22Rv1 (cell line): ENCODE measurements at regions not wholly inside any gene's neighbourhood (a gene's known extent, or its start where the extent isn't known, plus 50 kb on each side); places are given as distances from the start of the nearest gene placed in this dataset.

Experiments
- H3K27ac ChIP-seq: fragments of 450-650 bp; 2 replicates; pipeline ENCODE4 v1.5.1; 2017
- ZFX ChIP-seq: fragments of 450-650 bp; IDR thresholded peaks from 2 replicates; pipeline ENCODE4 v1.6.1; 2017; ENCODE audit warnings: antibody characterized with exemption, borderline replicate concordance
- TF ChIP-seq, protein P1 (sequence below): fragments of 450-650 bp; IDR thresholded peaks from 2 replicates; pipeline ENCODE4 v1.5.1; 2017; ENCODE audit warnings: mild to moderate bottlenecking

DNA sequence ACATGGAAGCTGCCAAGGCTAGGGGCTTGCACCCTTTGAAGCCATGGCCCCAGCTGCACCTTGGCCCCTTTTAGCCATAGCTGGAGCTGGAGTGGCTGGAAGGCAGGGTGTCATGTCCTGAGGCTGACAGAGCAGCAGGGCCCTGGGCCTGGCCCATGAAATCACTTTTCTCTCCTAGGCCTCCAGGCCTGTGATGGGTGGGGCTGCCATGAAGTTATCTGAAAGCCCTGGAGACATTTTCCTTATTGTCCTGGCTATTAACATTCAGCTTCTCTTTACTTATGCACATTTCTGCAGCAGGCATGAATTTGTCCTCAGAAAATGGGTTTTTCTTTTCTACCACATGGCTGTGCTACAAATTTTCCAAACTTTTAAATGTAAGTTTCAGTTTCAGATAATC, 106.9 kb upstream of the ELMO1 start:
- no peak overlapping the region for H3K27ac ChIP-seq
- TF ChIP-seq ZFX: no peak
- TF ChIP-seq, protein P1, sequence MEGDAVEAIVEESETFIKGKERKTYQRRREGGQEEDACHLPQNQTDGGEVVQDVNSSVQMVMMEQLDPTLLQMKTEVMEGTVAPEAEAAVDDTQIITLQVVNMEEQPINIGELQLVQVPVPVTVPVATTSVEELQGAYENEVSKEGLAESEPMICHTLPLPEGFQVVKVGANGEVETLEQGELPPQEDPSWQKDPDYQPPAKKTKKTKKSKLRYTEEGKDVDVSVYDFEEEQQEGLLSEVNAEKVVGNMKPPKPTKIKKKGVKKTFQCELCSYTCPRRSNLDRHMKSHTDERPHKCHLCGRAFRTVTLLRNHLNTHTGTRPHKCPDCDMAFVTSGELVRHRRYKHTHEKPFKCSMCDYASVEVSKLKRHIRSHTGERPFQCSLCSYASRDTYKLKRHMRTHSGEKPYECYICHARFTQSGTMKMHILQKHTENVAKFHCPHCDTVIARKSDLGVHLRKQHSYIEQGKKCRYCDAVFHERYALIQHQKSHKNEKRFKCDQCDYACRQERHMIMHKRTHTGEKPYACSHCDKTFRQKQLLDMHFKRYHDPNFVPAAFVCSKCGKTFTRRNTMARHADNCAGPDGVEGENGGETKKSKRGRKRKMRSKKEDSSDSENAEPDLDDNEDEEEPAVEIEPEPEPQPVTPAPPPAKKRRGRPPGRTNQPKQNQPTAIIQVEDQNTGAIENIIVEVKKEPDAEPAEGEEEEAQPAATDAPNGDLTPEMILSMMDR: no peak

DNA sequence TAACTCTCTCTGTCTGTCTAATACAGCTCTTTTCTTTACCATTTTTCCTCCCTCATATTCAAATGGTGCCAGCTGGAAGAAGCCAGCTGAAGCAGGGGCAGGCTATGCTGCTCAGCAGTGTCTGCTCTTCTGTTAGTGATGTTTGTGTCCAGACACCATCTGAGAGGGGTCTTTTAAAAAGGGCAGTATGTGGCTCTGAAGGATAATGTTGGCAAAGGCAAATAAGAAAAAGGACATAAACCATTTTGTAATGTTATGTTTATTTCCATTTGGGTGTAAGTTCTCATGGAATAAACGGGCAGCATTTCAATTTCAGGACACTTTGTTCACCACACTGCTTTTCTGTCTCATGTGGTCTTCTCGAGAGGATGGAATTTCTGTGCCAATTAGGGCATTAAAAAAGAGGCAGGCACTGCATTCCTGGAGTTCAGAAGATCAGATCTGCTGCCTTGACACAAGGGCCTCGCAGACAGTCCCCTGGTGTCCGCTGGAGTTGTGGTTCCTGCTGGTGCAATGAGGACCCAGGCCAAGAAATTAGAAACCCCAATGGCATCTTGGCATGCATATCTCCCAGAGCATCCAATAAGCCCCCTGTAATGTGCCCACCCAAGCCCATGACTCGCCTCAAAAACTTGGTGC, 109.0 kb upstream of the ELMO1 start:
- no peak overlapping the region for H3K27ac ChIP-seq
- no peak for TF ChIP-seq ZFX
- TF ChIP-seq, protein P1: no peak

DNA sequence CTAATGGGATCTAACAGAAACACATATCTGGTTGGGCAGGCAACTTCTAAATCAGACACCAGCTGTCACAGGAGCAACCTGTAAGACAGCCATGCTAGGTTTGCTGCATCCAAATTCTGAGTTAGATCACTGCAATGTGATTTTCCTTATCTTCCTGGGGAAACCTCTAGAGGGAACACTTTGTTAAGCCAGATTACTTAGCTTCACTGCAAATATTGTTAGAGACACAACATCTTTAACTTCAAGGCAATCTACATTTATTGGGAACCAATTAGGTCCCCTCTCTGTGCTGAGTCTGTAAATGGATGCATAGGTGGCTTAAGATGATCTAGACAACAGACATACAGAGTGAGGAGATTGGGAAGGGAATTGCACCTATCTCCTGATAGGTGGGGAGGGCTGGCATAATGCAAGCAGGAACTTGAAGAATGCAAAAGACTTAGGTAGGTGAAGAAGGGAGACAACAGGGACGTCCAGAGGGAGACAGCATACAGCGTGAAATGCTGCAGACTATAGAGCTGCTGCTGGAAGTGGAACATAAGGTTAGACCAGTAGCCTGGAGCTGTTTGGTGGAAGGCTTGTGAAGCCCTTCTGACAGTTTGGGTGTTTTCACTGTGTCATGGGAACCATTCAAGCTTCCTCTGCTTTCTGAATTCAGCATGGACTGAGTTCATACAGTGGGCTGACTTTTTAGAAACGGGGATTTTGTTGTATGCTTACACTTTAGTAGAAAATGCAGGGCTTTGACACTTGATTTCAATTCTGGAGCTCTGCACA, 109.8 kb upstream of the ELMO1 start:
- TF ChIP-seq ZFX: no peak
- TF ChIP-seq, protein P1: 0 out of 2 replicates have a peak, but pooled peaks have one; percentile 18
- no peak overlapping the region for H3K27ac ChIP-seq

DNA sequence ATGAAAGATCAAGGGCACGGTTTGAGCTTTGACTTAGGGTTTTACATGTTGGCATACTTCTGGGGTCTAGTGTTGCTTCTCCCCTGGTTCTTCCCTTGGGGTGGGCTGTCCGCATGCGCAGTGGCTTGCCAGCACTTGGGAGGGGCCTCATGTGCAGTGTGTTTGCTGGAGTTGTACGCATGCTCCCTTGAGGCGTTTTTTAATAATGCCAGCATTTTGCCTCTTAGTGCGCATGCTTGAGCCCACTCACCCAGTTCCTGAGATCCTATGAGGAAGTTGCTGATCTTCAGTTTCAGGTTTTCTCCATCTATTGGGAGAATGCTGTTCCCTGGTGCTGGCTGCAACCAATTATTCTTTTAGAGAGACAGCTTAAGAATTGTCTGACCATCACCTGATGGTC, 113.4 kb upstream of the GPR141 start:
- H3K27ac ChIP-seq: no peak overlapping the region
- no peak for TF ChIP-seq ZFX
- TF ChIP-seq, protein P1: no peak

DNA sequence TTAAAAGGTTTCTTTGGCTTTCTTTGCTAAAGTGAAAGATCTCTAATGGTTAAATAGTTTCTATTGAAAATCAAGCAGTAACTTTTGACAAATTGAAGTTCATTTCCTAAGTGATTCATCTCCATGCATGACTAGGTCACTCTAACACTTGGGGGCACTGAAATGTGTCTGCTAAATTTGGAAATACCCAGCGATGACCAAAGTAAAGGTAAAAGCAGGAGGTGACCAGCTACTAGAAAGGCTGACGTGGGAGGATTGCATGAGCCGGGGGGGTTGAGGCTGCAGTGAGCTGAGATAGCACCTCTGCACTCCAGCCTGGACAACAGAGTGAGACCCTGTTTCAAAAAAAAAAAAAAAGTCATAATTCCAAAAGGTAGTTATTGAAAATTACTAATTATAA, 111.8 kb upstream of the GPR141 start:
- no peak for TF ChIP-seq ZFX
- TF ChIP-seq, protein P1: no peak

DNA sequence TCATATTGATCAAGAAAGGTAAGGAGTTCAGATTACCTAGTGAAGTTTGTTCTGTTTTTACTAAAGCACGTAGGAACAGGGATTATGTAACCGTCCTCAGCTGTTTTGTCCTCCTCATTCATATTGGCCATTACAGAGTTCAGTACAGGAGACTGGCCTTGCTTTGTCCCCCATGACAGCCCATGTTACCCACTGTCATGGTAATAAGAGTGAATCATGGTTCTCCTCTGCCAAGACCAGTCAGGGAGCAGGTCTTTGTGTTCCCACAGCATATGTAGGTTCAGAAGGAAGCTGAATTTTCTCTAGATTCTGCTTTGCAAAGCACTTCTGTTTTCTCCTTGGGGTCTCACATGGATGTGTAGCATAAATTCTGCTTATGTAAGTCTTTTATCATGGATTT, 106.2 kb upstream of the GPR141 start:
- H3K27ac ChIP-seq: no peak overlapping the region
- TF ChIP-seq ZFX: no peak
- TF ChIP-seq, protein P1: no peak

More for the DNA sequence above, 111.8 kb upstream of the GPR141 start:
- no peak overlapping the region for H3K27ac ChIP-seq

DNA sequence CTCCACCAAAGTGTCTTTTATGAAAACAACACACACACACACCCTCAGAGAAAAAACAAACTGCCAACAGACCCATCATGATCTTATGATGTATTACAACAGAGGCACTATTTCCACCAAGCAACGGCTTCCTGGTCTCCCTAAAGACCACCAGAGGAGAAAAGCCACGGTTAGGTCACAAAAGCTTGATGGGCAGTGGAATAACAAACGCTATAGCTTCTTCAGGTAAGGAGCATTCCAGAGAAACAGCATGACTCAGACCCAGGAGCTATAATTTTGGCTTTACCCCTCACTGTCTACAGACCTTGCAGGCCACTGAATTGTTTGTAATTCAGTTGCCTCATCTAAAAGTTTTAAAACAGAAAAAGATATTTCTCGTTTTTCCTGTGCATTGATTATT, 105.7 kb upstream of the GPR141 start:
- no peak for TF ChIP-seq ZFX
- TF ChIP-seq, protein P1: no peak
- no peak overlapping the region for H3K27ac ChIP-seq
